T-helper 17 cell (primary cell): ENCODE measurements at regions not wholly inside any gene's neighbourhood (a gene's known extent, or its start where the extent isn't known, plus 50 kb on each side); places are given as distances from the start of the nearest gene placed in this dataset.
"Not testable (repeated sequence)": the region's sequence is repeated elsewhere in the genome, so short reads cannot be mapped to it uniquely, and the experiment has no call there.

ENCODE experiments used
- ATAC-seq: fragments of 150-1000 bp; cut with Tn5 transposase; 2 replicates; pipeline ENCODE4 v1.10.0; 2021; ENCODE audit warnings: mild to moderate bottlenecking, moderate library complexity
- DNase-seq, 3 donors: peaks; one replicate each; pipeline versions ENCODE4 v3.0.0 to v3.0.0-alpha.2; 2020 to 2021
- H3K9me3 ChIP-seq: one replicate; pipeline ENCODE4 v1.7.0; 2013; ENCODE audit warnings: low read length, mild to moderate bottlenecking; ENCODE audit not compliant: control insufficient read depth, poor library complexity, severe bottlenecking
- H3K27ac Mint-ChIP-seq: one replicate; pipeline ENCODE4 v1.8.0; 2022; ENCODE audit warnings: mild to moderate bottlenecking, moderate library complexity, mixed read lengths
- H3K27me3 Mint-ChIP-seq: one replicate; pipeline ENCODE4 v1.8.0; 2022; ENCODE audit warnings: mixed read lengths
- H3K36me3 Mint-ChIP-seq: one replicate; pipeline ENCODE4 v1.8.0; 2022; ENCODE audit warnings: low read depth, mixed read lengths
- H3K4me1 Mint-ChIP-seq: one replicate; pipeline ENCODE4 v1.8.0; 2022; ENCODE audit warnings: mild to moderate bottlenecking, mixed read lengths
- H3K4me3 Mint-ChIP-seq: one replicate; pipeline ENCODE4 v1.8.0; 2022; ENCODE audit warnings: mild to moderate bottlenecking, moderate library complexity, mixed read lengths

DNA sequence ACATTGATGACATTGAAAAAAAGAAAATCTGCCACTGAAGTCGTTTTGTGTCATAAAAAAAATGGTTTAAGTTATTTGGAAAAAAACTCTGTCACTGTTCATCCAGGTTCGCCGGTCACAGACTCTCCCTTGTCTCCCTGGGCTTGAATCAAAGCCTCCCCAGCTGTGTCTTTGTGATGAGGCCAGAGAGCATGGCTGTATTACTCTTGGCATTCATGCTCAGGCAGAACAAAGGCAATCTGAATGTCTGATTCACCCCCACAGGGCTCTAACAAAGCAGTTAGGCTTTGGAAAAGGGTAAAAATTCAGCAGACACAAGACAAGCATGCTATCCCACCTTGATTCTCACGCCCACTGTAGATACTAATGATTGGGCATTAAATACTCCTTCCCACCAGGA lies 304.3 kb upstream of the PLD5 start:
- no peak for DNase-seq
- no peak for ATAC-seq
- Mint-ChIP-seq H3K27me3 (no peaks in the 10 kb centered on the region), H3K4me1 (no peaks in the 10 kb centered on the region), H3K27ac (no peak overlapping the region), H3K36me3 (no peaks in the 10 kb centered on the region), H3K4me3 (no peak overlapping the region)
- H3K9me3 ChIP-seq, result no peaks in the 10 kb centered on the region

DNA sequence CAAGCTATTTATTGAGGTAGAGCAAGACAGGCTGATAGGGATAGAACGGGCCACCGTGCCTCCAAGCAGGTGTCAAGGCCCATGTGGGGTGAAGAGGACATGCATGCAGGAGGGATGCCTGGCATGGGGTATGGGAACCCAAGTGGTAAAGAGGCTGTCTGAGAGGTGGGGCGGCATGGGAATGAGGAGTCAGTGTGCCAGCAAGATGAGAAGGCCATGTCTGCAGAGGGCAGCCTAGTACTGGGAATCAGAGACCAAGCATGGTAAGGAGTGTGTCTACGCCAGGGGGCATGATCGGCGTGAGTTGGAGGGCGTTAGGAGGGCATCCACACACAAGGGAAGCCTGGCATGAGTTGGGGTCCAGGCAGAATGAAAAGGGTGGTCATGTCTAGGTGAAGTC lies 303.7 kb upstream of the PLD5 start:
- no peaks in the 10 kb centered on the region for H3K9me3 ChIP-seq
- Mint-ChIP-seq H3K27me3 (no peaks in the 10 kb centered on the region), H3K27ac (no peak overlapping the region), H3K4me1 (no peaks in the 10 kb centered on the region), H3K36me3 (no peaks in the 10 kb centered on the region), H3K4me3 (no peak overlapping the region)
- ATAC-seq, result no peak
- DNase-seq, result no peak

DNA sequence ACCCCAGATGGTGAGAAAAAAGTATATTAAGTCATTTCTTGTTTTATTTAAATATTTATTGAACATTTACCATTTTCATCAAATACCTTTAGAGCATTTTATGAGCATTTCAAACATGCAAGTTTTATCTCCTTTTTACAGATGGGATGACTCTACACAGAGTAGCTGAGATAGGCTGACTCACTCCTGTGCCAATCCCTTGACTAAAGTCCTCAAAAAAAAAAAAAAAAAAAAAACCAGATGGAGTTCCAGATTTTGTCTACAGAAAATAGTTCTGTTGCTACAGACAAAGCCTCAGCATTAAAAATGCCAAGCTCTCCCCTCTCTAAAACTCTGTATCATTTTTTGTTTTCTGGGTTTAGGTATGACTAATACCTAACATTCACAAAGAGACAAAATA lies 303.0 kb upstream of the PLD5 start:
- H3K4me1 Mint-ChIP-seq, result no peaks in the 10 kb centered on the region
- no peaks in the 10 kb centered on the region for H3K27me3 Mint-ChIP-seq
- no peaks in the 10 kb centered on the region for H3K36me3 Mint-ChIP-seq
- no peaks in the 10 kb centered on the region for H3K9me3 ChIP-seq
- no peak for DNase-seq
- no peak overlapping the region for H3K27ac Mint-ChIP-seq
- no peak overlapping the region for H3K4me3 Mint-ChIP-seq
- no peak for ATAC-seq

DNA sequence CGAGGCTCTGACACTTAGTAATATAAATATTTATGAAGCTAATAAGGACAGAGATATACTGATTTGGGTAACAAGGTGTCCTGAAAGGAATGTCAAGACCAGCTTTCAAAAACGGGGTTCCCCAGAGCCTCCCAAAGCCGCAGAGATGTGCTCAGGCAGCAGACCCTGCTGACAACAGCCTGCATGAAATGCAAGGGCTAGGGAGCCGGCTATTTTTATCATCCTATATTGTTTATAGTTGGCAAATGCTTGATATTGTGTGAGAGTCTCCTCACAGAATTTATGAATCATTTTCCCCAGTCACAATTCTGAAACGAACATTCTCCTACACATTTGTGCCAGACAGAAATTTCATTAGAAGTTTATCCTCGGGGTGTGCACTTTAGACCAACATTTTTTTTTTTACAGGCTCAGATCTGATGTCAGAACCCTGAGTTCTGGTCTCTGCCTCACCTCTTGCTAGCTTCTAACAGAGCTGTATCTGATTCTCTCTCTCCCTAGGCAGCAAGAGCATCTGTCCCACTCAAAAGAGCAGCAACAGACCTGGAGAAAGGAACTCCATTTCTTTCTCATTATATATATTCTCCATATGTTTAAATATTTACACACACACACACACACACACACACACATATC lies 302.3 kb upstream of the PLD5 start:
- no peak overlapping the region for H3K27ac Mint-ChIP-seq
- H3K4me3 Mint-ChIP-seq, result no peak overlapping the region
- H3K36me3 Mint-ChIP-seq, result no peaks in the 10 kb centered on the region
- ATAC-seq, result no peak
- H3K4me1 Mint-ChIP-seq, result no peaks in the 10 kb centered on the region
- no peaks in the 10 kb centered on the region for H3K9me3 ChIP-seq
- DNase-seq, result no peak
- no peaks in the 10 kb centered on the region for H3K27me3 Mint-ChIP-seq

DNA sequence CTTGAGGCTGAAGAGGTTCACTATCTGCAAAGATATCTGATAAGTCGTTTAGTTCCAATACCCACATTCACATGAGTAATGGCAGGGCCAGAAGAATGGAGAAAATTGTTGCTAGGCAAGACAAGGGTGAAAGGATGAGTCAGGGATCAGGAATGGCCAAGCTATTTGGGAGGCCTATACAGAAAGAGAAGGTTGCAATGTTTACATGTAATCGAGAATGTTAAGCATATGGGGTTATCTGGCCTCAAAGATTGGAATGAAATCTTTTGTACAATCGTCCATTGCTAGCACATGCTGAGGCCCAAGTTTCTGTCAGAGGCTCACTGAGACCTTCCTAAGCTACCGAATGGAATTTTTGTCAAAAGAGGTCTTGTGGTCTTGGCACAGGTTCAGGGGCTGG lies 299.9 kb upstream of the PLD5 start:
- no peaks in the 10 kb centered on the region for H3K36me3 Mint-ChIP-seq
- ATAC-seq (no peak), DNase-seq (no peak)
- H3K9me3 ChIP-seq, result no peaks in the 10 kb centered on the region
- H3K27me3 Mint-ChIP-seq, result no peaks in the 10 kb centered on the region
- no peak overlapping the region for H3K4me3 Mint-ChIP-seq
- H3K4me1 Mint-ChIP-seq, result no peaks in the 10 kb centered on the region
- no peak overlapping the region for H3K27ac Mint-ChIP-seq

DNA sequence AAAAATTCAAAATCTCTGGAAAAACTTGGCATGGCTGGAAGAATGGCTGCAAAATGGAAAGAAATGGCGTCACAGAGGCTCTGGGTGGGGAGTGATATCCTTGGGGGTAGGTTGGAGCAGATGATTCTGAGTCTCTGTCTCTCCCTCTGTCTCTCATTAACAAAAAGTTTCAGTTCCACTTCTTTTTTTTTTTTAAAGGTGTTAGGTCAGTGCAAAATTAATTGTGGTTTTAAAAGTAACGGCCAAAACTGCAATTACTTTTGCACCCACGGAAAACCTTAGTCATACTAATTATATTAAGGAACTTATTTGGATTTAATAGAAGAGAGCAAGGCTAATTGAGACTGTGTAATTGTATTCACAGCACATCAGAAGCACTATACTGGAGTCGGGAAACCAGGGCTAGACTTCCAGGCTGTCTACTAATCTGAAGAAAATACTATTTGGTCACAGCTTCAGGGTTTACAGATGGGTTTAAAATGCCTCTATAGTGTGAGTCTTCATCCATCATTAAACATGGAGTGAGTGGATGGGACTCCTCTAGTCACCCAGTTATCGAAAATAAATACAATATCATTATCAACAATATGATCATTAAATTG lies 289.1 kb upstream of the PLD5 start:
- H3K9me3 ChIP-seq, result no peaks in the 10 kb centered on the region
- Mint-ChIP-seq H3K27ac (no peak overlapping the region), H3K4me3 (no peak overlapping the region), H3K27me3 (peaks cover 7% of the 10 kb centered on the region), H3K4me1 (no peaks in the 10 kb centered on the region), H3K36me3 (no peaks in the 10 kb centered on the region)
- DNase-seq (no peak), ATAC-seq (no peak)

DNA sequence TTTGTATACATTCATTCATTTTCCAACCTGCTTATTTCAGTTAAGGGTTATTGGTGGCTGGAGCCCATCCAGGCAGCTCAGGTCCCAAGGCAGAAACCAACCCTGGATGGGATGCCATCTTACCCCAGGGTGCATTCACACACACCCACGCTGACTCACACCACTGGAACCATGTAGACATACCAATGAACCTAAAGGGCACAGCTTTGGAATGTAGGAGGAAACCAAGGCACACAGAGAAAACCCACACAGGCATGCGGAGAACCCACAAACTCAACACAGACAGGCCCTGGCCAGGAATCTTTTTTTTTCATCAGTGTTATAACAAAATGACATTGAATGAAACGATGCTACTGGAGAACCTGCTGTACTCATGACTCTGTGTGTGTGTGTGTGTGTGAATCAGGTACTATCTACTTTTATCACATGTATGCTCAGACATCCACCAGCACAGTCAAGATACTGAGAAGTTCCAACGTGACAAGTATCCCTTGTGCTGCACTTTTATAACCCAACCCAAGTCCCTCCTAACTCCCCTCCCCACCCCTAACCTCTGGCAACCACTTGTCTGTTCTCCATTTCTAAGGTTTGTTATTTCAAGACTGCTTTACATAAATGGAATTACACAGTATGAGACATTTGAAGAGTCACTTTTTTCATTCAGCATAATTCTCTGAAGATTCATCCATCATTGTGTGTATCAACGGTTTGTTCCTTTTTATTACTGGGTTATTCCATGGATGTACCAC lies 286.8 kb upstream of the PLD5 start:
- no peak overlapping the region for H3K4me3 Mint-ChIP-seq
- no peak overlapping the region for H3K27ac Mint-ChIP-seq
- ATAC-seq, result no peak
- H3K4me1 Mint-ChIP-seq, result no peaks in the 10 kb centered on the region
- H3K9me3 ChIP-seq, result no peaks in the 10 kb centered on the region
- H3K27me3 Mint-ChIP-seq, result peaks cover 7% of the 10 kb centered on the region
- DNase-seq, result no peak
- no peaks in the 10 kb centered on the region for H3K36me3 Mint-ChIP-seq

DNA sequence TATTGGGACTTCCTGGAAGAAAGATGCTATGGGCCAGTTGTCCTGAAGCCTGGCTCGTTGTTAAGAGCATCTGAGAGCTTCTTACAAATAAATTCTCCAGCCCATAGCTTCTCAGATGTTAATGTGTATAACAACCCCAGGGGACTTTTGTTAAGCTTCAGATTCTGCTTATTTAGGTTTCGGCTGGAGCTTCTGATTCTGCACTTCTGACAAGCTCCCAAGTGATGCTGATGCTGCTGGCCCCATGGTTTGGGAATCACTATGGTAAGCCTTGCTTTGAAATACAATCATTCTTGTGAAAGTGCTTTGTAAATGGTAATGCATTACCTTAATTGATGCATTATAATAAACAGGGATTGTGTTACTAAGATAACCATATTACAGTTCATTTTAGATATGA lies 281.8 kb upstream of the PLD5 start:
- Mint-ChIP-seq H3K36me3 (no peaks in the 10 kb centered on the region), H3K27me3 (no peaks in the 10 kb centered on the region), H3K4me1 (no peaks in the 10 kb centered on the region), H3K4me3 (no peak overlapping the region), H3K27ac (no peak overlapping the region)
- DNase-seq (no peak), ATAC-seq (no peak)
- H3K9me3 ChIP-seq, result no peaks in the 10 kb centered on the region

DNA sequence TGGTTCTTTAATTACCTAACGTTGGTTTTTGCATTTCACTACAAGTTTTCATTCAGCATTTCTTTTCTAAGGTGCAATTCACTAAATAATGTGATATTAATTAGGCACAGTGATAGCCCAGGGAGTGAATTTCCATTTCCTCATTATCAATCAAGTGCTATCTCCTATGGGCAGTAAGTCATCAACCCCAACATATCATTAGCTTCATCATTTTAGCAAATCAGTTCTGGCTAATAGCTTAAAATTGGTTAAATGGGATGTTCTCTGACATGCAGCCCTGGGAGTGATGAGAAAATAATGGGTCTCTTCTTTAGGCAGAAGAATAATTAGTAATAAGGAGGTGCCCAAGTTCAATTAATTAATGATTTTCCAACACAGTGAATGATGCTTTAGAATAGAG lies 280.9 kb upstream of the PLD5 start:
- not testable (repeated sequence) for H3K4me3 Mint-ChIP-seq, H3K9me3 ChIP-seq, H3K4me1 Mint-ChIP-seq, H3K27ac Mint-ChIP-seq, H3K36me3 Mint-ChIP-seq, DNase-seq, ATAC-seq, H3K27me3 Mint-ChIP-seq

DNA sequence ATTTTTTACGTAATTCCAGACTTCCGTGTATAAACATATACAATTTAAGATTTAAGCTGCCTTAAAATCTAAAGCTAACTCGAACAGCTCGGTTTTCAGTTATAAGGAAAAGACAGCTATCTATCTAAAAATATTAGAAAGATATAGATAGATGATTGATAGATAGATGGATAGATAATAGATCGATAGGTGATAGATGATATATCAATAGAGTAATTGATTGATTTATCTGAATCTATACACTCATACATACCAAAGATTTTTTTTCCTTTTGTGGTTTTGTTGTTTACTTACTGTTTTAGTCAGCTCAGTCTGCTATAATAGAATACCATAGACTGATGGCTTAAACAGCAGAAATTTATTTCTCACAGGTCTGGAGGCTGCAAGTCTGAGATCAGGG lies 278.5 kb upstream of the PLD5 start:
- DNase-seq, result no peak
- Mint-ChIP-seq H3K27ac (no peak overlapping the region), H3K4me3 (no peak overlapping the region), H3K36me3 (no peaks in the 10 kb centered on the region), H3K4me1 (no peaks in the 10 kb centered on the region), H3K27me3 (no peaks in the 10 kb centered on the region)
- H3K9me3 ChIP-seq, result no peaks in the 10 kb centered on the region
- ATAC-seq, result no peak

DNA sequence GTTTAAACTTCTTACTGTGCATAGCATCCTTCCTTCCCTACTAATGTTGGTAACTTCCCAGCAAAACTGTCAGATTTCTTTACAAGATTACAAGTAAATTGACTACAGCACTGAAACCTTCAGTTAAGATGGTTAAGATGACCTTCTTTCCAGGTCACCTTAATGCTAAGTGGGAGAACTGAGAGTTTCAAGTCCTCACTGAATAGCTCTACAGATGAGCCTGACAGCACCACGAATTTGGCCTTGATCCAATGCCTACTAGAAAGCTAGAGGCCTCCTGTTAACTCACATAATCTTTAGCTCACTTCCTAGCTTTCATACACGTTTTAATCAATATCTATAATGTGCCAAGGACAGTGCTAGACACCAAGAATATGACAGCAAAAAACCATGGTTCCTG lies 276.0 kb upstream of the PLD5 start:
- Mint-ChIP-seq H3K4me1 (no peaks in the 10 kb centered on the region), H3K4me3 (no peak overlapping the region), H3K27me3 (no peaks in the 10 kb centered on the region)

DNA sequence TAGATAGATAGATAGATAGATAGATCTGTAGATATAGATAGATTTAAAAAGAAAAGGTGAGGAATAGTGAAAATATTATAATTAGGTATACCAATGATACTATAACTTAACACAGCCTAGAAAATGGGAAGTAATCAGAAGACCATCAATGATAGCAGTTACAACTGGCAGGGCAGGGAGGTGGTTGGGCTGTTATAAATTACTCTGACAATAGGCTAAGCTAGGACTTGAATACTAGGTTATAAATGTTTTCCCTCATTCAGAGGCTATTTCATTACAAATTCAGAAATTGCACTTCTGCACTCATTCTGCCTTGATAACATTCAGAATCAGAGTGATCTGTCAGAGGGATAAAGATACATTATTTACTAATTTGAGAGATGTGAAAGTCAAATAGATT lies 273.4 kb upstream of the PLD5 start:
- no peaks in the 10 kb centered on the region for H3K27me3 Mint-ChIP-seq
- no peak for ATAC-seq
- H3K4me3 Mint-ChIP-seq, result no peak overlapping the region
- H3K4me1 Mint-ChIP-seq, result no peaks in the 10 kb centered on the region
- H3K27ac Mint-ChIP-seq, result no peak overlapping the region
- no peaks in the 10 kb centered on the region for H3K9me3 ChIP-seq
- DNase-seq, result no peak
- H3K36me3 Mint-ChIP-seq, result no peaks in the 10 kb centered on the region

More for the DNA sequence above, 276.0 kb upstream of the PLD5 start:
- DNase-seq, result no peak
- Mint-ChIP-seq H3K36me3 (no peaks in the 10 kb centered on the region), H3K27ac (no peak overlapping the region)
- no peak for ATAC-seq
- H3K9me3 ChIP-seq, result no peaks in the 10 kb centered on the region

DNA sequence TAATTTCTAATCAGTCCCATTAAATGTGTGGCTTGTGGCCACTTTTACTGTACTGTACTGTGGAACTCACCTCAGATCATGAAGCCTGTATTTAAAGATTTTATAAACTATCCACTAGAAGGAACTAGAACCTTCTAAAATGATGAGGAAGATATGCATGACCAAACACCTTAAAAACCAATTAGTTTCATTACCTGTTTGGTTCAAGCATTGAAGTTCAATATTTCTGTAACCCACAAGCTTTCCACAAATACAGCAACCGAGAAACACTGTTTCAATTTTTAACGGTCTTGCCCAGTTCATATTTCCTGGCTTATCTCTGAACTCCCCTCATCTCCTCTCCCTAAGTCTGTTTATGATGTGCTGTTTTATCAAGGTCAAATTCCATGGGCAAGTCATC lies 264.3 kb upstream of the PLD5 start:
- H3K27ac Mint-ChIP-seq, result no peak overlapping the region
- peaks cover 2% of the 10 kb centered on the region for H3K36me3 Mint-ChIP-seq
- no peak for DNase-seq
- ATAC-seq, result no peak
- H3K4me1 Mint-ChIP-seq, result no peaks in the 10 kb centered on the region
- no peak overlapping the region for H3K4me3 Mint-ChIP-seq
- H3K9me3 ChIP-seq, result no peaks in the 10 kb centered on the region
- peaks cover 13% of the 10 kb centered on the region for H3K27me3 Mint-ChIP-seq

DNA sequence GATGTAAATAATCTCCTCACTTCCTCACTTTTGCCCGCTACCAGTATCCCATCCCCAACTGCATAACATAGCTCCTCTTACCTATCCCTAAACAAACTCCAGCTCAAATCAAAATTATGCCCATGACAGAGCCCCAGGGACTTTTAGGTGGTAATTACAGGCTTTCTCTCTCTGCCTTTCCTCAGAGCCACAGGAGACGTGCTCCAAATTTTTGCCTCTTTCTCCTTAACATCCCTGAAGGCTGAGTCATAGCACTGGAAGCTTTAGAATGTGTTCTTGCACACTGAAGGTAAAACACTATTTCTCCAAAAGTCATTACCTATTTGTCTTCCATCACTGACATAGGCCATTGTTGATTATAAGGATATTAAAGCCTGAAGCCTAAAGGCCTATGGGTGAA lies 263.5 kb upstream of the PLD5 start:
- ATAC-seq, result no peak
- Mint-ChIP-seq H3K27me3 (peaks cover 13% of the 10 kb centered on the region), H3K4me1 (no peaks in the 10 kb centered on the region), H3K4me3 (no peak overlapping the region), H3K36me3 (peaks cover 2% of the 10 kb centered on the region), H3K27ac (no peak overlapping the region)
- no peak for DNase-seq
- H3K9me3 ChIP-seq, result no peaks in the 10 kb centered on the region
